HG03175 (cell line): ENCODE measurements at regions not wholly inside any gene's neighbourhood (a gene's known extent, or its start where the extent isn't known, plus 50 kb on each side); places are given as distances from the start of the nearest gene placed in this dataset.
"Not testable (repeated sequence)": the region's sequence is repeated elsewhere in the genome, so short reads cannot be mapped to it uniquely, and the experiment has no call there.

Experiments used
- ATAC-seq: cut with Tn5 transposase; IDR thresholded peaks from one replicate; pipeline ENCODE4 v1.9.1; 2021; ENCODE audit warnings: mild to moderate bottlenecking, moderate library complexity; ENCODE audit not compliant: unreplicated experiment

DNA sequence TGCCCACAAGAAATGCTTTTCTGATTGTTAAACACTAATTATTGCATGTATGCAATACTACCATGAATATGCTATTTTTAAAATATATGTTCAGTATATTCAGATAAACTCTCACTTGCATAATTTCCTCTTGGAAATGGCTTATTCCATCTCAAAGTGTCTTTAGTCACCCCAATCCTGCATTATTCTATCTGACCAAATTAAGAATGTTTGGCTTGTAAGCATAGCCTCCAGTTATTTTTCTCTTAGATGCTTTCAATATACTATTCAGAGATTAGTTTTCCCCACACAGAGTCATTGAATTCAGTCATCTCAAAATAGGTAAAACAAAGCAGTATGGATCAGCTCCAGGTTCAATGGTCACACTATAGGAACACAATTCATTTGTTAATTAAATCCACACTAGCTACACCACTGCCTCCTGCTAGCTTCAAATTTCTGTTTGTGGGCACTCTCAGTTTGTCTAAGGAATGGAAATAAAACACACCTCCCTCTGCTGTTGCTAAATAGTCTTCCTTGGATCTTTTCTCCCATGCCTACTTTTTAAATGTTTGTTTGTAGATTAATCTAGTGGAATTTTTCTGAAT, 134.6 kb upstream of the TBCA start:
- ATAC-seq = no peak

DNA sequence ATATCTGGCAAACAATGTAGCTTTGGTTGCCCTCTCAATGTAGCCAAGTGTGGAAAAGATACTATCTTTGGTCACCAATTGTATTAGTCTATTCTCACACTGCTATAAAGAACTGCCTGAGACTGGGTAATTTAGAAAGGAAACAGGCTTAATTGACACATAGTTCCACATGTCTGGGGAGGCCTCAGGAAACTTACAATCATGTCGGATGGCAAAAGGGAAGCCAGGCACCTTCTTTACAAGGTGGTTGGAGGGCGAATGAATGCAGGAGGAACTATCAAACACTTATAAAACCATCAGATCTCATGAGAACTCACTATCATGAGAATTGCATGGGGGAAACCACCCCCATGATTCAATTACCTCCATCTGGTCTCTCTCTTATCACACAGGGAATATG, 133.1 kb upstream of the TBCA start:
- ATAC-seq = no peak

DNA sequence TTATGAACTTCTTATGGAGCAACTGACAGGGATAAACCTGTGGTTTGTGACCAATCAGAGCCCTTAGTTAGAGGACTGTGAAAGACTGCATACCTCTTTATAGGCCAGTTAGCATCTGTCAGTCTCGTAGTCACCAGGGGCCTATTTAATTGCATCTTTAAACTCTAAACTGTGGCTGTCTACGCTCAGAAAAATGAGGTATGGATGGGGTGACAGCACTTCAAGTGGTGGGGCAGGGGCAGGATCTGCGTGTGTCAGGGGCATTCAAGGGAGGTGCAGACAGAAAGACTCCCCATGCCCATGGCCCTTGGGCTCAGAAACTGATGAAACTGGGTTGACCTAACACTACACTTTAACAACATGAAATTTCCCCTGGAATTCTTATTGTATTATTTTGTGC, 132.6 kb upstream of the TBCA start:
- no peak for ATAC-seq

DNA sequence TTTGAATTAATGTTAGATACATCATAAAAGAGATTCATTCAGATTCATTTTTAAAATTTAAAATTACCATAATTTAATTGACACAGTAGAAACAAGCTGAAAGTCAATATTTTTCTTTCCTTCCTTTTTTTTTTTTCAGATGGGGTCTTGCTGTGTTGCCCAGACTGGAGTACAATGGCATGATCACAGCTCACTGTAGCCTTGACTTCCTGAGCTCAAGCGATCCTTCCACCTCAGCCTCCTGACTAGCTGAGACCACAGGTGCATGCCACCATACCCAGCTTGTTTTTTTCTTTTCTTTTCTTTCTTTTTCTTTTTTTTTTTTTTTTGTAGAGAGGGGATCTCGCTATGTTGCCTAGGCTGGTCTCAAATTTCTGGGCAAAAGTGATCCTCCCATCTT, 131.6 kb upstream of the TBCA start:
- no peak for ATAC-seq

DNA sequence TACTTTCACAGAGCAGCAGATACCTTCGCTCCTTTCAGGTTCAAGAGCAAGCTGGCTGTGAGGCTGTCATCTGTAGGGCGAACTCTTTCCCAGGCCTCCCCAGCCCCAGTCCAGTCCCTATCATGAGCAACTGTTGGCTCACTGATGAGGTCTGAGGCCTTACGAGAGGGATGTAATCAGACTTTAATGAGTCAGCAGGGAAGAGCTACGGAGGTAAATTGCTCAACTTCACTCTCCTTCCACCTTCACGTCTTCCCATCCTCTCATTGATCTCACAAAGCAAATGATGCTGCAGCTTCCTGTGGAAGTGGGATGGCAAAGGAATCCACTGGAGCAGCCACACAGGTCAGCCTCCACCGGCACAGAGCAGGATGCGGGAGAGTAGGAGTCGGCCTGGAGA, 130.7 kb upstream of the TBCA start:
- ATAC-seq = no peak

DNA sequence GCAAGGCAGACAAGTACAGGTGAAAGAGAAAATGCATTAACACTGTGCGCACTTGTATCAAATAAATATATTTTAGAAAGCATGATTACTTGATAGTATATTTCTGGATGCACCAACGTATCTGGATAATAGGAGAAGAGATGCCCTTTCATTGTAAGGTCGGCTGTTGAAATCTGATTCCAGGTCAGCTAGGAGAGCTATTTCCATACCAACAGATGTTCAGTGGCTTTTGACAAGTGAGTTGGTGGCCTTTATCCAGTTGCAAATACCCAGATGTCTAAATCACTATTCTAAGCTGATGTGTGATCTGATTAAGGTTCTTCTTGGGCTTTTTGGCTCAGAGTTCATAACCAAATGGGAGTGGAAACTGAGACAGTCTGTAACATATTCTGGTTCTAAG, 128.2 kb upstream of the TBCA start:
- no peak for ATAC-seq

DNA sequence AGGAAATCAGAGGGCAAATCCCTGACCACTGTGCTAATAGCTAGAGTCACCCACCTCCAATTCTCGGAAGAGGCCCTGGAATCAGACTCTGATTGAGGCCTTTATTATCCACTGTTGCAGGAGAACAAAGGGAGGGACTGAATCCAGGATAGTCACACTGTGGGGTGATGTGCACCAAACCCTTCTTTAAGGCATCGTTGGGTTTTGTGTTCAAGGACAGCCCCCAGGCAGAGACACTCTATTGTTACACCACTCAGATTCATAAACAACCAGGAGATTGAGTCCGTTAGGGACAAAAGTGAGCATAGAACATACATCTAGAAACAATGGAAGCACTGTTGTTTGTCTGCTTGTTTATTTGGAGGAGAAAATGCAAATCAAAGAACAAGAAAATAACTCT, 124.6 kb upstream of the TBCA start:
- ATAC-seq = no peak

DNA sequence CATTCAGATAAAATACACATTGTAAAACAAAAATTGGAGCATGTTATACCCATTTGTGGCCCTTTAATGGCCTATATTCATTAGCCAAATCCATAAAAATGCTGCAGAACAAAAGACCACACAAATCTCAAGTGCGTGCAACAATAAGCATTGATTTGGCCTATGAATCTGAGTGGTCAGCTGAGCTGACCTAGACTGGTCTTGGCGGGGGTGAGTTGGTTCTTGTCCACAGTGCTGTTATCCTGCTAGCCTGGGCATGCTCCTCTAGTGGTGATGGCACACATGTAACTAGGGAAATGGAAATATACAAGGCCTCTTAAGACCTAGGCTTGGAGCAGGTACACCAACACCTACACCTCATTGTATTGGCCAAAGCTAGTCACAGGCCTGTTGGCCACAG, 122.2 kb upstream of the TBCA start:
- no peak for ATAC-seq

DNA sequence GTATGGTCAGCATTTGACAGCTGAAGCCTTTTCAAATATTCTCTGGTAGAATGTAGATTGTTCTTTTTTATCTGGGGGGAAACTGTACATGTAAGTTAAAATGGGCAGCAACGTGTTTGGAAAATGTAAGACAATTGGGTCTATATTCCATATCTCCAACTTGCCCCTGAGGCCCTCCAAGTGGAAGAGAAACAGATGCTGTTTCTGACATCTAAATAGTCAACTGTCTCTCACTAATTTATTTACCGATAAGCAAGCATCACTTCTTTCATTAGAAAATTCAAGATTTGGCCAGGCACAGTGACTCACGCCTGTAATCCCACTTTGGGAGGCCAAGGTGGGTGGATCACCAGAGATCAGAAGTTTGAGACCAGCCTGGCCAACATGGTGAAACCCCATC, 120.2 kb upstream of the TBCA start:
- ATAC-seq = no peak

DNA sequence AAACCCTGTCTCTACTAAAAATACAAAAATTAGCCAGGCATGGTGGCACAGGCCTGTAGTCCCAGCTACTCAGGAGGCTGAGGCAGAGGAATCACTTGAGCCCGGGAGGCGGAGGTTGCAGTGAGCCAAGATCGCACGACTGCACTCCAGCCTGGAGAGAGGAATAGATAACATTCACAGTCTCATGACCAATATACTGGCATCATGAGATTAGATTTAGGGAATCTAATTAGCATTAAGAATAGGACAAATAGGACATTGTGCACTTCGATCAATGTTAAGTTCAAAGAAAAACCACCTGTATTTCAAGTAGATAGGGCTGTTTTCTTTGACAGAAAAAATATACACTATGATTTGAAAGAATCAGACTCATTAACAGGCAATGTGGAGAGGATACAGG, 118.0 kb upstream of the TBCA start:
- not testable (repeated sequence) for ATAC-seq

DNA sequence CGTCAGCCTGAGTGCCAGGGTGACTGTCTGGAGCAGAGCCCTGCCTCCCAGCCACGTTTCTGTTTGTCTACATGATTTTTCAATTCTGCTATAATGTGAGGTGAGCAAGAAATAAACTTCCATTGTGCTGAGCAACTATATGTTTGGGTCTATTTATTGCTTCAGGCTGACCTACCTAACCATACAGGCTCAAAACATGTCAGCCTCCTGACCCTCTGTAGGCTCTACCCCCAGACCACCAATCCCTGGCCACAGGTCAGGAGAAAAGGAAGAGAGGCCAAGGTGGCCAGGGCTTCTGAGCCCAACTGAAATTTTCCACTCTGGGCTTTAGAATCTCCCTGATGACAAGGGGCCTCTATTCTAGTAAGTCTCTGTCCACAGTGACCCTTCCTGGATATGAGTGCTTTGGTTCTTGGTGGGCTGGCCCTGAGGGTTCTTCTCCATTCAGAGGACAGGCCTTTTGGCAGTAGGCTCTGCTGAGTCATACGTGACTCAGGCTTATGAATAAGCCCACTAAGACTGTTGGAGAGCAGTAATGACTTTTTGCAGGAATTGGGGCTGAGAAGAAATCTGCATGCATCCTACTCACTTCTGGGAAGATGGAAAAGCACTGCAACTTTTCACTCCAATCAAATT, 117.2 kb upstream of the TBCA start:
- ATAC-seq = no peak

DNA sequence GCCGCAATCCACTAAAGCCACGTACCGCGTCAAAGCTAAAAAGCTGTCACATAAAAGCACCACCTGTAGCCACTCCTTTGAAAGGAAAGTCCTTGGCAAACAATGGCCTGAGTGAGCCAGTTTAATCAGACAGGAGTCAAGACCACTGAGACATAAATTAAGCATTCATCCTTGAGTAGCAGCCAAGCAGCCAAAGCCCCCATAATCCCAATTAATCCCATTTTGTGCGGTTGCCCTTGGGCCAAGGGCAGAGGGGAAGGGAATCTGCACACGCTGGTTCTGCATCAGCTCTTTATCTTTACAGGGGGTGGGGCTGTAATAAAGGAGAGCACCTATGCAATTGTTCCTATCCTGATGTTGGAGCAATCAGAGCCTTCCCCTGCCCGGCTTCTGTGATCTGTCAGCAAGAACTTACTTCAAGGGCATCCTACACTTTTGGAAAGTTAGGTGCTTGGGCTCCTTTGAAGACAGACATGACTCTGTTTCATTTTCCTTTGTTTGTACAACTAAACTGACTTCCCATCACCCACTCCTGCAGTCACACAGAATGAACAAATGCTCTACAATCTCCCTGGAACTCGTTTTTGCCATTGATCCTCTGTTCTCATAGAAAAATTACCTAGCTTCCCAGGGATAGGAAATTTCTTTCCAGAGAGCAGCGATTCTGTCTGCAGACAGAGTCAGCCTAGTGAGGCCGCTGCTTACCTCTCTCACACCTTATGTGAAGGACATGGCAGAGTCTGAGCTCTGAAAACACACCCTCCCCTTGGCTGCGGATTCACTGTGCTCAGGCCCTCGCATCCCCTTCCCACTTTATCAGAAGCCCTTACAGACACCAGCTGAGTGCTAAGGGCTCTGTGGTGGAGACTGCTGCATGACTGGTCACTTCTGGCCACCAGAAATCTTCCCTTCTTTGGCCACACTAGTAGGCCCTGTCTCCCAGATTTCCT, 116.2 kb upstream of the TBCA start:
- no peak for ATAC-seq

DNA sequence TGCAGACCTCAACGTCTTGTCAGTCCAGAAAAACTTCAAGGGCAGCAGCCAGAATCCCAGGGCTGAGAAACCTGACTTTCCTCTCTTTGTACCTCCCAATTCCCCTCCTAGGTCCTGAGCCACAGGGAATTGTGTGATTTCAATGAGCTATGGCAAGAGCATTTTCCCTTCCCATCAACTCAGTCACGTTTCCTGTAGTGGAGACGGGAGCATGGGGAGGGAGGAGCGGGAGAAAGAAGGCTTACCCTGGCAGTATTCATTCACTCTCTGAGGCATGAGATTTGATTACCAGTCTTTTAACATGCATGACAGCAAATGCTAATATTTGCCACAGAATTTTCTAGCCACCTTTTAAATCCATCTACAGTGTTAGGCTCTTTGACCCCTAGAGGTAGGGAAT, 109.4 kb upstream of the TBCA start:
- ATAC-seq = no peak

DNA sequence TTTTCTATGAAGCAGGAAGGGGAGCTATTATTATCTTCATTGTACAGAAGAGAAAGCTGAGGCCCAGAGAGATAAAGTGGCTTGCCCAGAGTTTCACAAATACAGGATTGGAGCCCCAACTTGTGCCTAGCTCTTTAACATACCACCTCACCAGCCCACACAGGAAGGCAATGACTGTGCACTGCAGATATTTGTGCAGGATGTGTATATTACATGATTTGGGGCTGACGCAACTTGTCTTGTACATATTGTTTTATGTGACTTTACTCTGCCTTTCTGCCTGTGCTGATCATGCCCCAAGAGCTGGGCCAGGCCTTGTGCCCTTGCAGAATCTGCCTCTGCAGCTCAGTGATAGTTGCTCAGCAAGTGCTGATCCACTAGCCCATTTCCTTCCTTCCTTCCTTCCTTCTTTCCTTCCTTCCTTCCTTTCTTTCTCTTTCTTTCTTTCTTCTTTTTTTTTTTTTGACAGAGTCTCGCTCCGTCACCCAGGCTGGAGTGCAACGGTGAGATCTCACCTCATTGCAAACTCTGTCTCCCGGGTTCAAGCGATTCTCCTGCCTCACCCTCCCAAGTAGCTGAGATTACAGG, 106.6 kb upstream of the TBCA start:
- ATAC-seq = no peak

DNA sequence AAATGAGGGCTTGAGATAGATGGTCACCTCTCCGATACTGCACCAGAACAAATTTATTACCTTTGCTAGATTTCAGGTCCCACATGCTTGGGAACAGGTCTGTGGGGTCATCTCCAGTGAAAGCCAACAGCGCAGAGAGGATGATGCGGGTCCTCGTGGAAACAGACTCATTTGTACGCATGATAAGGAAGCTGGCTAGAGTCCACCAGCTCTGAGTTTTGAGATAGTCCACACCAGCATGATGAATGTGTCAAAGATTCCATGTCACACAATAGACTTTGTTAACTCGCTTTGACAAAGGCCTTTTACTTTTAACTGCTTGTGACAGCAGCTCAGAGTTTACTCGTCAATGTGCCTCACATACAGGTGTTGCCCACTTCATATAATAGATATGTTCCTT, 105.4 kb upstream of the TBCA start:
- no peak for ATAC-seq

DNA sequence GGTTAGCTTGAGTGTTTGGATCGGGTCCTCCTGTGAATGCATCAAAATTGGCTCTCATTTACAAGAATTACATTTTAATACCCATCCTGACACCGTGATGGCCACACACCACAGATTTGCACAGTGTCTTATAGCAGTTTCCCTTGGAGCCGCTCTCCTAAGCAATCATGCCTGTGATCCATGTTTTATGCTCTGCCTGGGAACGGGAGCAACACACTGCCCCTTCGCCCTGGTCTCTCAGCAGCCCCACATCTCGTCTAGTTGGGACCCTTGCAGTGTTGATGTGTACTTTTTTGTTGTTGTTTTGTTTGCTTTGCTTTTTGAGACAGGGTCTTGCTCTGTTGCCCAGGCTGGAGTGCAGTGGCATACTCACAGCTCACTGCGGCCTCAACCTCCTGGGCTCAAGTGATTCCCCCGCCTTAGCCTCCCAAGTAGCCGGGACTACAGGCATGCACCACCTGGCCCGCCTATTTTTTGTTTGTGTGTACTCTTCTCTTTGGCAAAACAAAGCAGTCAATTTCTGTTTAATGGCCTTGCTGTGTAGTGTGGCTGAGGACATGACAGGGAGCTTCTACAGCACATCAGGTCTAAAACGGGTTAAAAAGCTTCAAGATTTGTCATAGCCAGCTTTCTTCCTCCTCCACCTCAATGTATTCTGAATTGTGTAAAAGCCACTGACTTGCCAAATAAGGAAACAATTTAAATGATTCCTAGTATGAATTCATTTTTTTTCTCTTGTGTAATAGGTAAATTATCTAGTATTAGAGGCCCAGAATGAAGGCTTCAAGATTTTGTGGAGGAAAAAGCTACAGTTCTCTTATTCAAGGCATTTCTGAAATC, 101.6 kb upstream of the TBCA start:
- ATAC-seq = no peak

DNA sequence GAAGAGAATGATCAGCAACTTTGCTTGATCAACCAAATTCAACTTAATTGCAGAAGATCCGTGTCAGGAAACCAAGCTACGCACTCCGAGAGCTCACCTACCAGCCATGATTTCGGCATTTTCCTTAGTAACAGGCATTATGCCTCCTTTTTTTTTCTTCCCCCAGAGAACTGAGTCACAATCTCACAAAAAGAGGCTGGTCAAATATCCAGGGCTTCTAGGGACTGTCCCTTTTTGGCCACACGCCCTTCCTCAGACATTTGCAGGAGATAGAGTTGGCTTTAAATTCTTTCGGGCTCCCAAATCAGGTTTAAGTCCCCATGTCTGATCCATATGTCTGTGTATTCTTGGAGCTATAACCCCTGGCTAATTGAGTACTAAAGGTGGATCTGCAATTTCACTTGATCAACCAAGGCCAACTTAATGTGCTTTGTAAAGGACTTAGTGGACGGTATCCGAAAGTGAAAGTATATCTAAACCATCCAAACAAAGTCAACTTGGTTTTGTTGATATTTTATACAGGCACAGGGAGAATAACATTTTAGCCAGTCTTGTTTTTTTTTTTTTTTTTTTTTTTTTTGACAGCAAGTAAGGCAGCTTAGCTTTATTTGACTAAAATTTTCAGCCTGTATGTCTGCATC, 100.8 kb upstream of the TBCA start:
- ATAC-seq = no peak

DNA sequence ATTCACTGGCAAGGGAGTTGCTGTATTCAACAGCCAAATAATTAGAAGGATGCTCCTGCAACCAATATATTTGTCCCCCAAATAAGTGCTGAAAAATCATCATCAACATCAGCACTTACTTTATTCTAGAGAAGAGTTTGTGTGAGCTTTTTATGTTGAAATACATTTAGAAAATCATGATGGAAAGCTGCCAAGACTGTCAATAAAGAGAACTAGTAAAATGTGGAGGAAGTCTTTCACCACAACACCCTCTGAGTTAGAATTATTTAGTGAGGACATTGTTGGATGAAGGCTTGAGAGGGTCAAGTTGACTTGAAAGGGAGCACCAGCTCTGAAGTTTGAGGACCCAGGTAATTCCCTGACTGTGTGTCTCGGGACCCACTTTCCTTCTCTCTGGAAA, 100.2 kb upstream of the TBCA start:
- no peak for ATAC-seq

DNA sequence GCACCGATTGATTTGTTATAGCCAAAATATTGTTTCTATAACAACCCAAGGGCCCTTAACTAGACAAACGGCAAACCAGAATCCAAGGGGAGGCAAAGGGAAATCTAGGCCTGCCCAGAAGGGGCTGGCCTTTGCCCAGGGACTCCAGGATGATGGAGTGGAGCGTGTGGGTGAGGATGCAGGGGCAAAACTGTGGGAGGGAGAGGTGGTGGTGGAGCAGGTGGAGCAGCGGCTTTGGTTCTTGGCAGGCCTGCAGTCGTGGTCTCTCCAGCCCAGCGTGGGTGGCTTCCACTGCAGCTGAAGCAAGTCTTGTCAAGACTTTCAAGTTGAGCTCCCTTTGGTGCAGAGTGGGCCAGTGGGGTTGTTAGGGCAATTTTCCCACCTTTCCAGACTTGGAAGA, 98.6 kb upstream of the TBCA start:
- no peak for ATAC-seq

DNA sequence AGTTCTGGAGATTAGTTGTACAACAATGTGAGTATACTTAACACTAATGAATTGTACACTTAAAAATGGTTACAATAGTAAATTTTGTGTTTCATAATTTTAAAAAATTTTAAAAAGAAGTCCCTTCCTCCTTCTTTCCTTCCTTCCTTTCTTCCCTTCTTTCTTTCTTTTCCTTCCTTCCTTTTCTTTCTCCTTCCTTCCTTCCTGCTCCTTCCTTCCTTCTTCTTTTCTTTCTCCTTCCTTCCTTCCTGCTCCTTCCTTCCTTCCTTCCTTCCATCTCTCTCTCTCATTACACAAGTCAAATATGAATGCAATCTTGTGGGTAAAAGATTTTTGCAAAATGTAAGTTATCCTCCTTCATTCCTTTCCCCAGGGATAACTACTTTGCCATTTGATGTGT, 97.1 kb upstream of the TBCA start:
- no peak for ATAC-seq
